ENCODE measurements at regions not wholly inside any gene's neighbourhood (a gene's known extent, or its start where the extent isn't known, plus 50 kb on each side); places are given as distances from the start of the nearest gene placed in this dataset.
A peak's percentile ranks its signal among the peaks of the same experiment; 100 is the strongest.

- Histone ChIP-seq H3K4me3 (no peak overlapping the region), H3K36me3 (no peaks in the 10 kb centered on the region), H3K27ac (no peak overlapping the region), H2AFZ (replicated peaks) (no peak overlapping the region), H3K9me3 (ENCODE audit: low read depth) (no peaks in the 10 kb centered on the region), H3K9ac (no peak overlapping the region), H3K27me3 (no peaks in the 10 kb centered on the region), H3F3A (ENCODE audit: low read depth) (no peaks in the 10 kb centered on the region), H4K20me1 (ENCODE audit: low read depth) (no peaks in the 10 kb centered on the region), H3K4me2 (no peak overlapping the region), H3K4me1 (no peaks in the 10 kb centered on the region), H3K79me2 (ENCODE audit: low read depth) (no peaks in the 10 kb centered on the region)
- no peak for DNase-seq (ENCODE audit: low spot score)
- H3K36me3 Mint-ChIP-seq, result no peaks in the 10 kb centered on the region
- no peaks in the 10 kb centered on the region for H3K27me3 Mint-ChIP-seq (ENCODE audit: insufficient read depth, low read depth)
- no peak for TF ChIP-seq EZH2 (IDR thresholded peaks at IDR 0.05)
- TF ChIP-seq EZH2phosphoT487 (IDR thresholded peaks at IDR 0.05), result no peak
- no peak overlapping the region for H3K27ac Mint-ChIP-seq
- H3K4me1 Mint-ChIP-seq, result no peaks in the 10 kb centered on the region
- H3K4me3 Mint-ChIP-seq, result no peak overlapping the region
- peaks cover 2% of the 10 kb centered on the region for H3K9me3 Mint-ChIP-seq
Observed at GRCh38 chr18:66825347-66825746, 221.5 kb upstream of the CDH19 start.

GRCh38 chr18:66819235-66819634 is 215.3 kb upstream of the CDH19 start:
- H3K27me3 Mint-ChIP-seq (ENCODE audit: insufficient read depth, low read depth), result no peaks in the 10 kb centered on the region
- H3K9me3 Mint-ChIP-seq, result no peaks in the 10 kb centered on the region
- H3K27ac Mint-ChIP-seq, result no peak overlapping the region
- no peak overlapping the region for H2AFZ ChIP-seq (replicated peaks)
- H3K79me2 ChIP-seq (ENCODE audit: low read depth), result no peaks in the 10 kb centered on the region
- no peaks in the 10 kb centered on the region for H3K4me1 Mint-ChIP-seq
- no peak overlapping the region for H3K27ac ChIP-seq
- TF ChIP-seq CTCF (IDR thresholded peaks at IDR 0.05) (peak; percentile 26), EZH2phosphoT487 (IDR thresholded peaks at IDR 0.05) (no peak), EZH2 (IDR thresholded peaks at IDR 0.05) (no peak)
- H3K36me3 Mint-ChIP-seq, result no peaks in the 10 kb centered on the region
- H3K4me1 ChIP-seq, result no peaks in the 10 kb centered on the region
- H3K36me3 ChIP-seq, result no peaks in the 10 kb centered on the region
- H3K4me3 ChIP-seq, result no peak overlapping the region
- H3F3A ChIP-seq (ENCODE audit: low read depth), result no peaks in the 10 kb centered on the region
- no peak for DNase-seq (ENCODE audit: low spot score)
- no peak overlapping the region for H3K4me3 Mint-ChIP-seq
- H4K20me1 ChIP-seq (ENCODE audit: low read depth), result no peaks in the 10 kb centered on the region
- H3K9ac ChIP-seq, result no peak overlapping the region
- no peaks in the 10 kb centered on the region for H3K27me3 ChIP-seq
- no peak overlapping the region for H3K4me2 ChIP-seq
- H3K9me3 ChIP-seq (ENCODE audit: low read depth), result no peaks in the 10 kb centered on the region

- Histone ChIP-seq H3K4me1 (no peaks in the 10 kb centered on the region), H3K79me2 (ENCODE audit: low read depth) (no peaks in the 10 kb centered on the region), H3K27me3 (no peaks in the 10 kb centered on the region), H3K27ac (no peak overlapping the region), H2AFZ (replicated peaks) (no peak overlapping the region), H3K4me2 (no peak overlapping the region), H4K20me1 (ENCODE audit: low read depth) (no peaks in the 10 kb centered on the region), H3F3A (ENCODE audit: low read depth) (no peaks in the 10 kb centered on the region), H3K9me3 (ENCODE audit: low read depth) (no peaks in the 10 kb centered on the region), H3K9ac (no peak overlapping the region), H3K36me3 (no peaks in the 10 kb centered on the region), H3K4me3 (no peak overlapping the region)
- no peaks in the 10 kb centered on the region for H3K36me3 Mint-ChIP-seq
- no peak overlapping the region for H3K4me3 Mint-ChIP-seq
- no peaks in the 10 kb centered on the region for H3K27me3 Mint-ChIP-seq (ENCODE audit: insufficient read depth, low read depth)
- no peaks in the 10 kb centered on the region for H3K9me3 Mint-ChIP-seq
- TF ChIP-seq CTCF (IDR thresholded peaks at IDR 0.05) (no peak), EZH2 (IDR thresholded peaks at IDR 0.05) (no peak), EZH2phosphoT487 (IDR thresholded peaks at IDR 0.05) (no peak)
- H3K27ac Mint-ChIP-seq, result no peak overlapping the region
- peaks cover 2% of the 10 kb centered on the region for H3K4me1 Mint-ChIP-seq
- DNase-seq (ENCODE audit: low spot score), result no peak
Observed at GRCh38 chr18:66813138-66813537, 209.2 kb upstream of the CDH19 start.

- Mint-ChIP-seq H3K4me1 (no peaks in the 10 kb centered on the region), H3K27ac (no peak overlapping the region), H3K27me3 (ENCODE audit: insufficient read depth, low read depth) (no peaks in the 10 kb centered on the region), H3K36me3 (no peaks in the 10 kb centered on the region), H3K9me3 (no peaks in the 10 kb centered on the region), H3K4me3 (no peak overlapping the region)
- H3K27ac ChIP-seq, result no peak overlapping the region
- no peak overlapping the region for H2AFZ ChIP-seq (replicated peaks)
- TF ChIP-seq EZH2 (IDR thresholded peaks at IDR 0.05) (no peak), EZH2phosphoT487 (IDR thresholded peaks at IDR 0.05) (no peak), CTCF (IDR thresholded peaks at IDR 0.05) (no peak)
- no peak overlapping the region for H3K4me2 ChIP-seq
- H3K9ac ChIP-seq, result no peak overlapping the region
- no peak overlapping the region for H3K4me3 ChIP-seq
- no peaks in the 10 kb centered on the region for H4K20me1 ChIP-seq (ENCODE audit: low read depth)
- DNase-seq (ENCODE audit: low spot score), result no peak
- no peaks in the 10 kb centered on the region for H3F3A ChIP-seq (ENCODE audit: low read depth)
- H3K79me2 ChIP-seq (ENCODE audit: low read depth), result no peaks in the 10 kb centered on the region
- no peaks in the 10 kb centered on the region for H3K27me3 ChIP-seq
- no peaks in the 10 kb centered on the region for H3K36me3 ChIP-seq
- no peaks in the 10 kb centered on the region for H3K9me3 ChIP-seq (ENCODE audit: low read depth)
- no peaks in the 10 kb centered on the region for H3K4me1 ChIP-seq
Observed at GRCh38 chr18:66795051-66795450, 191.2 kb upstream of the CDH19 start.
